Stomach (tissue), 4 donors: ENCODE measurements at regions not wholly inside any gene's neighbourhood (a gene's known extent, or its start where the extent isn't known, plus 50 kb on each side); places are given as distances from the start of the nearest gene placed in this dataset.

ENCODE experiments used
- EP300 ChIP-seq: sonication (generic); formaldehyde crosslinking; IDR thresholded peaks from one replicate; pipeline ENCODE4 v1.6.1; 2017; ENCODE audit warnings: antibody characterized with exemption
- POLR2A ChIP-seq, 4 donors: fragments of 450-650 bp; IDR thresholded peaks; one replicate each; pipeline ENCODE4 v1.6.1; 2016; ENCODE audit warnings: antibody characterized with exemption in 4 of 4, control low read depth in 2 of 4, mild to moderate bottlenecking in 1 of 4, moderate library complexity in 1 of 4
- POLR2AphosphoS5 ChIP-seq, 3 donors: sonication (generic); formaldehyde crosslinking; IDR thresholded peaks; one replicate each; pipeline ENCODE4 v1.6.1; 2016; ENCODE audit warnings: antibody characterized with exemption in 3 of 3
- TF ChIP-seq, protein P1 (sequence below), 7 experiments: fragments of 450-650 bp in 4 of 7; fragments of 200-600 bp in 3 of 7; sonication (generic) in 3 of 7; IDR thresholded peaks; one replicate each; pipeline ENCODE4 v1.5.1; 2016 to 2019; ENCODE audit warnings: antibody characterized with exemption in 7 of 7, control low read depth in 2 of 7, mild to moderate bottlenecking in 1 of 7

- TF ChIP-seq, protein P1, sequence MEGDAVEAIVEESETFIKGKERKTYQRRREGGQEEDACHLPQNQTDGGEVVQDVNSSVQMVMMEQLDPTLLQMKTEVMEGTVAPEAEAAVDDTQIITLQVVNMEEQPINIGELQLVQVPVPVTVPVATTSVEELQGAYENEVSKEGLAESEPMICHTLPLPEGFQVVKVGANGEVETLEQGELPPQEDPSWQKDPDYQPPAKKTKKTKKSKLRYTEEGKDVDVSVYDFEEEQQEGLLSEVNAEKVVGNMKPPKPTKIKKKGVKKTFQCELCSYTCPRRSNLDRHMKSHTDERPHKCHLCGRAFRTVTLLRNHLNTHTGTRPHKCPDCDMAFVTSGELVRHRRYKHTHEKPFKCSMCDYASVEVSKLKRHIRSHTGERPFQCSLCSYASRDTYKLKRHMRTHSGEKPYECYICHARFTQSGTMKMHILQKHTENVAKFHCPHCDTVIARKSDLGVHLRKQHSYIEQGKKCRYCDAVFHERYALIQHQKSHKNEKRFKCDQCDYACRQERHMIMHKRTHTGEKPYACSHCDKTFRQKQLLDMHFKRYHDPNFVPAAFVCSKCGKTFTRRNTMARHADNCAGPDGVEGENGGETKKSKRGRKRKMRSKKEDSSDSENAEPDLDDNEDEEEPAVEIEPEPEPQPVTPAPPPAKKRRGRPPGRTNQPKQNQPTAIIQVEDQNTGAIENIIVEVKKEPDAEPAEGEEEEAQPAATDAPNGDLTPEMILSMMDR (IDR thresholded peaks at IDR 0.05), result no peak
- TF ChIP-seq EP300 (no peak), POLR2A (IDR thresholded peaks at IDR 0.05) (no peak), POLR2AphosphoS5 (IDR thresholded peaks at IDR 0.05) (no peak)
Measured at GRCh38 chr4:11719879-11720278, 291.2 kb upstream of the HS3ST1 start.
